NCI-H2196 treated with DMSO at 0.1 percent for 48 hours (cell line): ENCODE measurements at regions not wholly inside any gene's neighbourhood (a gene's known extent, or its start where the extent isn't known, plus 50 kb on each side); places are given as distances from the start of the nearest gene placed in this dataset.
"Not testable (repeated sequence)": the region's sequence is repeated elsewhere in the genome, so short reads cannot be mapped to it uniquely, and the experiment has no call there.

Experiments
- DNase-seq: peaks from one replicate; lab custom pipeline; 2025; ENCODE audit not compliant: unreplicated experiment; lab: John Stamatoyannopoulos, UW

DNA sequence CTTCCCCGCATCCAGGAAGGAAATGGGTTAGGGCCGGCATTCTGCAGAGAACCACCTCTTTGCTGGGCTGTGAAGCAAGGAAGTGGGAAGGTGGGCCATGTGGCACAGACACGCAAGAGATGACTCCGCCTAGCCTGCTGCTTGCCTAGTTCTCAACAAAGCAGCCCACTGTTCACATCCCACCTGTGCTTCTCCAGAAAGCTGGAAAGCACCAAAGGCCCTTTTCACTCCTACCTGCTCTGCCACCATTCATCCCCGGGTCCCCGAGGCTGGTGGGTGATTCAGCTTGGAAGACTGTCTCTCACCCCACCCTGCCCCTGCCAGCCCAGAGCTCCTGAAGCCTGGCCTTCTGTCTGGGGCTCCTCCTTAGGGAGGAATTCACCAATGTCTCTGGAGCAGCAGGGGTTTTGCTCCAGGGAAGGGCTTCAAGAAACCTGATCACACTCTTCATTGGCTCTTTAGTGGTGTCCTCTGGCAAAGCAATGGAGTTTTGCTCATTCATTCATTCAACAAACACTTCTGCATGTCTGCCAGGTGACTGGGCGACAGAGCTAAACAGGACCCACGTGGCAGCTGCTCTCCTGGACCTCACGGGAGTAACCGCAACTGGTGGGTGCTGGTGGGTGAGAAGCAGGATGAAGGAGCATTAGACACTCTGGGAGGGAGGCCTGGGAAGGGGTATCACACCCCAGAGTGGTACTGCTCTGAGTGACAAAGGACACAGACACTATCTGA lies 145.4 kb upstream of the TLE3 start:
- DNase-seq: no peak

GRCh38 chr15:70241561-70242320 lies 144.0 kb upstream of the TLE3 start:
- no peak for DNase-seq

- no peak for DNase-seq
Observed at GRCh38 chr15:70240820-70241430, 143.2 kb upstream of the TLE3 start.

DNA sequence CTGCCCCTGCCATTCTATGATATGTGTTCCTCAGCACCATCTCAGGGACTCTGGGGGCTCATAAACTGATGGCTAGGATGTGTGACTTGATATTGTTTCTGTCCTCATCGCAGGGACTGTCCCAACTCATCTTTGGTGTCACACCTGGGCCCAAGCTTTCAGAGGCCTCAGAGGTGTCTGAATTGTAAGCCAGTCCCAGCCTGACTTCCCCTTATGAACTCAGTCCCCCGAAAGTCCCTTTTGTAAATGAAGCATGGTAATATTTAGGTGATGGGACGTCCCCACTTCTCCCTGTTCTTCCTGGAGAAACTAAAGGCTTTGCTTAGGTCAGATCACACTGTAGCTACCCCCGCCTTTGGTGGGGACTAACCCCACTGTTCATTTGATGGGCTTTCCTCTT lies 142.4 kb upstream of the TLE3 start:
- no peak for DNase-seq

DNA sequence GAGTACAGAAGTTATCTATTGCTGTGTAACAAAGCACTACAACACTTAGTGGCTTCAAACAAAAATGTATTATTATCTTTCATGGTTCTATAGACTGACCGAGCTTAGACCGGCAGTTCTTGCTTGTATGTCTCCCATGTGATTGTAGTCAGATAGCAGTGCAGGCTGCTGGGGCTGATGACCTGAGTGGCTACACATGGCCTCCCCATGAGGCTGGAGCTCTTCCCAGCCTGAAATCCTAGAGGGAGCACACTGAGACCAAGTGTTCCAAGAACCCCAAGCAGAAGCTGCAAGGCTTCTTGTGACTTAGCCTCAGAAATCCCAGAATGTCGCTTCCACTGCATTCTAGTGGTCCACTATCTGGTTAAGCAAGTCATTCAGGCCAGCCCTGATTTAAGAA lies 141.2 kb upstream of the TLE3 start:
- DNase-seq: no peak

DNA sequence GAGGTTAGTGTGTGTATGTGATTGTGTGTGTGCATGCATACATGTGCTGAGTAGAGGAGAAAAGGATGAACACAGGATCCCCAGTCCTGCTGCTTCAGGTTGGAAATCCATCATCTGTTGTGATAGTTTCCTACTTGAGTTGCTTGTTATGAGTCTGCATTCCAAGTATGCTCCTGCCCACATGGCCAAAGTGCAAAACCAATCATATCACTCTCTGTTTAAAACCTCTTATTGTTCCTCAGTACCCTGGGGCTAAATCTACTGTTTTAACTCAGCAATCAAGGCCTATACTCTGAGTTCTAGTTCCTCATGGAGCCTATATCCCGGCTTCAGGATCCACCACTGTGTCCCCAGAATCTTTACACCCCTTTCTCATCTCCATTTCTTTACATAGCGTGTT lies 139.9 kb upstream of the TLE3 start:
- no peak for DNase-seq

DNA sequence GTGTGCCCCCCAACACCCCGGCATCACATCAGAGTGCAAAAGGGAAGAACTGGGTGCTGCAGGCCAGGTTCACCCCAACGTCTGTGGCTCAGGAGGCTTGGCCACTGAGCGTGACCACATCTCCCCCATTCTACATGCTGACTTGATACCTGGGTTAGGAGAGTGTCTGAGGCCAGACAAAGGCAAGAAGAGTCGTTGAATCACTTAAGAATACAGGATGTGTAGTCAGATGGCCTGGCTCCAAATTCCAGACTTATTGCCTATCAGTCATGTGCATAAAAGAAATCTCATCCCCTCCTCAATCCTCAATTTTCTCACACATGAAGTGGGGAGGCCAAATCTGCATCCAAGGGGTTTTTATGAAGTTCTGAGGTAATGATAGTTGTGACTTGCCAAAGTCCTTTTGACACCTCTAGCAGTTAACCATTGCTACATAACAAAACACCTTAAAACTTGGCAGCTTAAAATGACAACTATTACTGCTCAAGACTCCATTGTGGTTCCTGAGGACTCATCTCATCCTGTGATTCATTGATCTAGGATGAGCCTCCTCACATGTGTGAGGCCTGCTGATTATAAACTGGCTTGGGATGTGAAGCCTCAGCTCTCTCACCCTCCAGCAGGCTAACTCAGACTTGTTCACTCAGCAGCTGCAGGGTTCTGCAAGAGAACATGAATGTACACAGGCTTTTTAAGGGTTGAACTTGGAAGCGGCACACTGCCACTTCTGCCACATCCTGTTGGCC lies 138.8 kb upstream of the TLE3 start:
- no peak for DNase-seq

GRCh38 chr15:70235347-70235746 lies 137.6 kb upstream of the TLE3 start:
- DNase-seq: no peak

- DNase-seq: no peak
Observed at GRCh38 chr15:70234256-70234905, 136.7 kb upstream of the TLE3 start.

GRCh38 chr15:70231484-70231883 lies 133.8 kb upstream of the TLE3 start:
- DNase-seq: no peak

- not testable (repeated sequence) for DNase-seq
Observed at GRCh38 chr15:70227918-70228317, 130.2 kb upstream of the TLE3 start.

- DNase-seq: no peak
Observed at GRCh38 chr15:70227147-70227546, 129.4 kb upstream of the TLE3 start.

- no peak for DNase-seq
Observed at GRCh38 chr15:70226337-70226980, 128.7 kb upstream of the TLE3 start.

GRCh38 chr15:70225416-70225815 lies 127.7 kb upstream of the TLE3 start:
- no peak for DNase-seq

DNA sequence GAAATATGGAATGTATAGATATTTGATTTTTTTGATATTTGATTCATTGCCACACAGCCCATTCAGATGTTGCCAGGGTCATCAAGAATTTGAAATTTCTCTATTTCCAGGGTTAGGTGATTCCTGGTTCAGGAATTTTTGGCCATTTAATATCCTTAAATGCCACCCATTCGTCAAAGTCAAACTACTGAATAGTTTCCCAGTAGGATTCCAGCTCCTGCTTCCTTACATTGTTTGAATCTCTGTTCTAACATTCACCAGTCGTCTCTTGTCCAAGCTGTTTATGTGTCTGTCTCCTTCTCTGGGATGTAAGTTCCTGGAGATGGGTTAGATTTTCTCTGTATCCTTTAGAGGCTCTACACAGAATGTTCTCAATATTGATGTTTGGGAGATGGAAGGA lies 124.9 kb upstream of the TLE3 start:
- no peak for DNase-seq

DNA sequence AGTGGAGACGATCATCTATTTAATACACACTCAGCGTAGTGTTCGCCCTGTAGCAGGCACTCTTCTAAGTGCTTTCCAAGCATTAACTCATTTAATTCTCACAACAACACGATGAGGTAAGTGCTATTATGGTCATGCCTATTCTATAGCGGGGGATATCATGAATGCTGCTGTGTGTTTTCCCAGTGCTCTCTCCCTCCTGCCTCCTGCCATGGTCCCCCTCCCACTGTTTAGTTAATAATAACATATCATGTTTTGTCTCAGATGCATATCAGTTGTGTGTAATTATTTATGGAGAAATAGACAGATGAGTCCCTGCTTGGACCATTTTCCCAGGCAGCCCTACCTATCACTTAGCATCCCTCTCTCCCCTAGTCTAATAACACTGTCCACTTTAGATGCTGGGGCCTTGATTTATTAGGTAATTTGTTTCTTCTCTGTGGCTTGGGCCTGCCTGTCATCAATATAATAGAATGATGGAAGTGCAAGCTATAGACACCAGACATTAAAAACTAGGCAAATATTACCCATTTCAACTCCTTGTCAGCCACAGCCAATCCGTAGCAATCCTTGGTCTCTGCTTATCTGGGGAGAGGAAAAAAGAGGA lies 122.9 kb upstream of the TLE3 start:
- DNase-seq: no peak

- no peak for DNase-seq
Observed at GRCh38 chr15:70219966-70220365, 122.2 kb upstream of the TLE3 start.

- no peak for DNase-seq
Observed at GRCh38 chr15:70219256-70219895, 121.7 kb upstream of the TLE3 start.
